ENCODE measurements at regions not wholly inside any gene's neighbourhood (a gene's known extent, or its start where the extent isn't known, plus 50 kb on each side); places are given as distances from the start of the nearest gene placed in this dataset.

DNA sequence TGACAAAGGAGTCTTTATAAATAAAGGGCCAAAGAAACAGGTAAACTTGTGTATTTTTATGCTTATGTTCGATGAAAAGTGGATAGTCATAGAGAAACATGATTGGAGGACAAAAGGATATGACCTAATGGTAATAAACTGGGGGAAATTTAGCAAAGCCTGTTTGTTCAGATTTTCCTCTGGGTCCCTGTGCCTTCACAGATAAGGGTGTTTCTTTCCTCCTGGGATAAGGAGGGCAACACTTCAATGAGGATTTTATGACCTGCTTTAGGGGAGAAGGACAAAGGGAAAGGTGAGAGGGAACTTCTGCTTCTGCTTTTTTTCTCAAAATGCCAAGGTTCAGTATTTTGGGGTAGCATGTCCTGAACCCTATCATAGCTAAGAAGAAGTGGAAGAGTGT lies 531.3 kb upstream of the ALCAM start:
- peaks cover 2% of the 10 kb centered on the region for H3K27me3 Mint-ChIP-seq (ENCODE audit: insufficient read depth)
- no peaks in the 10 kb centered on the region for H3K36me3 Mint-ChIP-seq (ENCODE audit: low read depth)
- H3K4me3 Mint-ChIP-seq: no peak overlapping the region
- H3K27ac Mint-ChIP-seq: no peak overlapping the region
- intact Hi-C loops (cut with micrococcal nuclease): no loop called here
- H3K9me3 Mint-ChIP-seq: no peaks in the 10 kb centered on the region
- H3K4me1 Mint-ChIP-seq (ENCODE audit: low read depth): no peaks in the 10 kb centered on the region
- no peak for DNase-seq (ENCODE audit: low spot score)

DNA sequence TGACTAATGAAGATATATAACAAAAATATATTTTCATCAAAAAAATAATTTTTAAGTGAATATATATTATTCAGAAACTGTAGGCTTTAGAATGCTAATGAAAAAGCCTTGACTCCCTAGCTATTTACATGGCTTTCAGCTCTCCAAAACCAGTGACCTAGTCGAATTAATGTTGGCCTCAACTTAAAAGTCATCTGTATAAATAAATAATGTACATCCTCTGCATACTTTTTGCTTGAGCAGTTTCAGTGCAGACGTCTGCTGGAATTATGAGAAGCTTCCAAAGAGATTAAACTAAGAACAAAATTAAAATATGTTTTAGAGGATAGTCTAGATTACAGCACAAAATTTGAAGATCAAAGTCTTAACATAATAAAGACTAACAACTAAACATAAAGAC lies 520.4 kb upstream of the ALCAM start:
- Mint-ChIP-seq H3K27me3 (ENCODE audit: insufficient read depth) (no peaks in the 10 kb centered on the region), H3K4me1 (ENCODE audit: low read depth) (no peaks in the 10 kb centered on the region), H3K36me3 (ENCODE audit: low read depth) (no peaks in the 10 kb centered on the region), H3K27ac (no peak overlapping the region), H3K4me3 (no peak overlapping the region), H3K9me3 (peaks cover 4% of the 10 kb centered on the region)
- intact Hi-C loops (cut with micrococcal nuclease): no loop called here
- no peak for DNase-seq (ENCODE audit: low spot score)

- H3K27me3 Mint-ChIP-seq (ENCODE audit: insufficient read depth): no peaks in the 10 kb centered on the region
- no peak overlapping the region for H3K4me3 Mint-ChIP-seq
- peaks cover 4% of the 10 kb centered on the region for H3K9me3 Mint-ChIP-seq
- H3K27ac Mint-ChIP-seq: no peak overlapping the region
- DNase-seq (ENCODE audit: low spot score): no peak
- intact Hi-C loops (cut with micrococcal nuclease): no loop called here
- H3K36me3 Mint-ChIP-seq (ENCODE audit: low read depth): no peaks in the 10 kb centered on the region
- H3K4me1 Mint-ChIP-seq (ENCODE audit: low read depth): no peaks in the 10 kb centered on the region
Measured at GRCh38 chr3:104849070-104849469, 517.6 kb upstream of the ALCAM start.

DNA sequence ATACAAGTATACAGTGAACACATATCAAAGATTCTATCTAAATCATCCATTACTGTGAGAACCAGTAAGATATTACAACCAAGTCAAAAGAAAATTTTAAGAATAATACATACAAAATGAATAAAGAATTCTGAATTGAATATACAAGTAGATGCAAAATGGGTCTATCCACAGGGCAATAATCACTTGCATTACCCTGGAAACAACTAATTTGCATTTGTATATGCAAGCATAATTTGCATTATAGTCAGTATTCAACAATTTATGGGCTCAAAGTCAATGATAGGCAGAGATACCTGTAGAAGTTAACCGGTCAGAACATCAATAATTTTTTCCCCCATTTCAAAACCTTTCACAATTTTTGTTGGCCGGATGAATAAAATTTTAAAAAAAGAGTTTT lies 512.2 kb upstream of the ALCAM start:
- Mint-ChIP-seq H3K4me1 (ENCODE audit: low read depth) (no peaks in the 10 kb centered on the region), H3K27ac (no peak overlapping the region), H3K4me3 (no peak overlapping the region), H3K36me3 (ENCODE audit: low read depth) (no peaks in the 10 kb centered on the region), H3K9me3 (no peaks in the 10 kb centered on the region), H3K27me3 (ENCODE audit: insufficient read depth) (no peaks in the 10 kb centered on the region)
- intact Hi-C loops (cut with micrococcal nuclease): no loop called here
- DNase-seq (ENCODE audit: low spot score): no peak

DNA sequence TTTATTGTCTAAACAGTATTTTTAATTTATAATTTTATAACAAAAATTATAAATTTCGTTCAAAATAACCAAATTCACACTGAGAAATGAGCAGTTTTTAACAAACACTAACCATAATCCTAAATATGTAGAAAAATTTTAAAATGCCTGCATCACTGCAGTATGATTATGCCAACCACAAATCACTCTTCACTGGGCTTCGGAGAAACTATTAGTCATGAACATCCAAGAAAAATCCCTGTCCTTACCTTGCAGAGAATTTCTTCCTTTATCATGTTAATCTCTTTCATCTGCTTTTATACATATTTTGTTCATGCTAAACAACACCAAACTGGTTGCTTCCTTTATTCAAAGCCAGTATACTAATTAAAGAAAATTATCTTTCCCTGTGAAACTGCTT lies 511.0 kb upstream of the ALCAM start:
- no peak for DNase-seq (ENCODE audit: low spot score)
- no peak overlapping the region for H3K27ac Mint-ChIP-seq
- H3K36me3 Mint-ChIP-seq (ENCODE audit: low read depth): no peaks in the 10 kb centered on the region
- H3K4me3 Mint-ChIP-seq: no peak overlapping the region
- intact Hi-C loops (cut with micrococcal nuclease): no loop called here
- no peaks in the 10 kb centered on the region for H3K9me3 Mint-ChIP-seq
- no peaks in the 10 kb centered on the region for H3K4me1 Mint-ChIP-seq (ENCODE audit: low read depth)
- H3K27me3 Mint-ChIP-seq (ENCODE audit: insufficient read depth): no peaks in the 10 kb centered on the region

- Mint-ChIP-seq H3K27me3 (ENCODE audit: insufficient read depth) (no peaks in the 10 kb centered on the region), H3K4me1 (ENCODE audit: low read depth) (no peaks in the 10 kb centered on the region), H3K9me3 (no peaks in the 10 kb centered on the region), H3K4me3 (no peak overlapping the region), H3K27ac (no peak overlapping the region), H3K36me3 (ENCODE audit: low read depth) (no peaks in the 10 kb centered on the region)
- intact Hi-C loops (cut with micrococcal nuclease): no loop called here
- DNase-seq (ENCODE audit: low spot score): no peak
Measured at GRCh38 chr3:104856741-104857140, 510.0 kb upstream of the ALCAM start.

DNA sequence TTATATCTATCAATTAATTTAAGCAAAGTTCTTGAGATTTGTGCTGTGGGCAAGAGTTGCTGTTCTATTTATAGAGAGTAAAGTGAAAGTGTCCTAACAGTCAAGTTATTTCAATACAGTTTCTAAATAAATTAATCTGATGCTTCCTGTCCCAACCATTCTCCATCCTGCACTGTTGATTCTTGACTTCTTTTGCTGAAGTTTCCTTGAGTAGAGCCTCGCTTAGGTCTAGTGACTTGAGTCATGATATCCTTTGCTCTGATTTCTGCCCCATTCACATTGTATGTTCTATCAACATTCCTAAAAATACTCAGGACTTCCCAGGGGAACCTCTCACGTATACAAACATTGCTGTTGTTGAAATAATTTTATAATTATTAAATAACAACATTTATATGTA lies 498.4 kb upstream of the ALCAM start:
- no peaks in the 10 kb centered on the region for H3K36me3 Mint-ChIP-seq (ENCODE audit: low read depth)
- H3K4me1 Mint-ChIP-seq (ENCODE audit: low read depth): no peaks in the 10 kb centered on the region
- intact Hi-C loops (cut with micrococcal nuclease): no loop called here
- no peak overlapping the region for H3K27ac Mint-ChIP-seq
- H3K27me3 Mint-ChIP-seq (ENCODE audit: insufficient read depth): no peaks in the 10 kb centered on the region
- H3K4me3 Mint-ChIP-seq: no peak overlapping the region
- no peaks in the 10 kb centered on the region for H3K9me3 Mint-ChIP-seq
- DNase-seq (ENCODE audit: low spot score): no peak

GRCh38 chr3:104870276-104870675 lies 496.4 kb upstream of the ALCAM start:
- H3K4me3 Mint-ChIP-seq: no peak overlapping the region
- no peak overlapping the region for H3K27ac Mint-ChIP-seq
- intact Hi-C loops (cut with micrococcal nuclease): no loop called here
- H3K36me3 Mint-ChIP-seq (ENCODE audit: low read depth): no peaks in the 10 kb centered on the region
- no peak for DNase-seq (ENCODE audit: low spot score)
- H3K27me3 Mint-ChIP-seq (ENCODE audit: insufficient read depth): no peaks in the 10 kb centered on the region
- H3K9me3 Mint-ChIP-seq: no peaks in the 10 kb centered on the region
- H3K4me1 Mint-ChIP-seq (ENCODE audit: low read depth): no peaks in the 10 kb centered on the region

DNA sequence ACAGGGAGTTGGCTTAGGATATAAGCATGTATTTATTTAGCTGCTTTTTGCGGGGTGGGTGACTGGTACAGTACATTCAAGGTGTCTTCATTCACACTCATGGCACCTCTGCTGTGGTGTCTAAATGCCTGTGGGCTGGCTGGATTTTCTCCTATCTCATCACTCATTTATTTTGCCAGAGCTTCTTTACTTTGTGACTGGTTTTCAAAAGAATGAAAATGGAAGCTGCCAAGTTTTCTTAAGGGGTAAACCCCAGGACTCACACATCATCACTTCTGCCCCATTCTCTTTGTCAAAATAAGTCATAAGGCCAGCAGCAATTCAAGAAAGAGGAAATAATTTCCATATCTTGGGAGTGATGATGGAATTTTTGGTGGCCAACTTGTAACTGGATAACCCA lies 493.4 kb upstream of the ALCAM start:
- no peak overlapping the region for H3K27ac Mint-ChIP-seq
- H3K4me3 Mint-ChIP-seq: no peak overlapping the region
- no peak for DNase-seq (ENCODE audit: low spot score)
- no peaks in the 10 kb centered on the region for H3K36me3 Mint-ChIP-seq (ENCODE audit: low read depth)
- intact Hi-C loops (cut with micrococcal nuclease): no loop called here
- no peaks in the 10 kb centered on the region for H3K4me1 Mint-ChIP-seq (ENCODE audit: low read depth)
- H3K27me3 Mint-ChIP-seq (ENCODE audit: insufficient read depth): no peaks in the 10 kb centered on the region
- no peaks in the 10 kb centered on the region for H3K9me3 Mint-ChIP-seq

- intact Hi-C loops (cut with micrococcal nuclease): no loop called here
- no peak overlapping the region for H3K4me3 Mint-ChIP-seq
- no peak for DNase-seq (ENCODE audit: low spot score)
Measured at GRCh38 chr3:104878395-104878794, 488.3 kb upstream of the ALCAM start.

GRCh38 chr3:104879919-104880318 lies 486.8 kb upstream of the ALCAM start:
- H3K9me3 Mint-ChIP-seq: no peaks in the 10 kb centered on the region
- intact Hi-C loops (cut with micrococcal nuclease): no loop called here
- H3K27ac Mint-ChIP-seq: no peak overlapping the region
- no peaks in the 10 kb centered on the region for H3K36me3 Mint-ChIP-seq (ENCODE audit: low read depth)
- no peaks in the 10 kb centered on the region for H3K27me3 Mint-ChIP-seq (ENCODE audit: insufficient read depth)
- H3K4me1 Mint-ChIP-seq (ENCODE audit: low read depth): no peaks in the 10 kb centered on the region
- no peak overlapping the region for H3K4me3 Mint-ChIP-seq
- DNase-seq (ENCODE audit: low spot score): no peak

More at GRCh38 chr3:104878395-104878794, 488.3 kb upstream of the ALCAM start:
- Mint-ChIP-seq H3K36me3 (ENCODE audit: low read depth) (no peaks in the 10 kb centered on the region), H3K9me3 (no peaks in the 10 kb centered on the region), H3K27ac (no peak overlapping the region), H3K4me1 (ENCODE audit: low read depth) (no peaks in the 10 kb centered on the region), H3K27me3 (ENCODE audit: insufficient read depth) (no peaks in the 10 kb centered on the region)

GRCh38 chr3:104885214-104885814 lies 481.4 kb upstream of the ALCAM start:
- intact Hi-C loops (cut with micrococcal nuclease): no loop called here
- H3K36me3 Mint-ChIP-seq (ENCODE audit: low read depth): no peaks in the 10 kb centered on the region
- no peaks in the 10 kb centered on the region for H3K4me1 Mint-ChIP-seq (ENCODE audit: low read depth)
- H3K4me3 Mint-ChIP-seq: no peak overlapping the region
- DNase-seq (ENCODE audit: low spot score): no peak
- H3K27ac Mint-ChIP-seq: no peak overlapping the region
- no peaks in the 10 kb centered on the region for H3K9me3 Mint-ChIP-seq
- H3K27me3 Mint-ChIP-seq (ENCODE audit: insufficient read depth): no peaks in the 10 kb centered on the region

GRCh38 chr3:104886220-104886995 lies 480.3 kb upstream of the ALCAM start:
- H3K27ac Mint-ChIP-seq: no peak overlapping the region
- no peaks in the 10 kb centered on the region for H3K9me3 Mint-ChIP-seq
- H3K4me3 Mint-ChIP-seq: no peak overlapping the region

GRCh38 chr3:104887069-104887468 lies 479.6 kb upstream of the ALCAM start:
- no peaks in the 10 kb centered on the region for H3K4me1 Mint-ChIP-seq (ENCODE audit: low read depth)
- no peak for DNase-seq (ENCODE audit: low spot score)
- H3K4me3 Mint-ChIP-seq: no peak overlapping the region
- intact Hi-C loops (cut with micrococcal nuclease): no loop called here
- no peaks in the 10 kb centered on the region for H3K9me3 Mint-ChIP-seq
- no peaks in the 10 kb centered on the region for H3K27me3 Mint-ChIP-seq (ENCODE audit: insufficient read depth)
- H3K36me3 Mint-ChIP-seq (ENCODE audit: low read depth): no peaks in the 10 kb centered on the region
- H3K27ac Mint-ChIP-seq: no peak overlapping the region

More at GRCh38 chr3:104886220-104886995, 480.3 kb upstream of the ALCAM start:
- intact Hi-C loops (cut with micrococcal nuclease): no loop called here
- H3K4me1 Mint-ChIP-seq (ENCODE audit: low read depth): no peaks in the 10 kb centered on the region
- no peaks in the 10 kb centered on the region for H3K27me3 Mint-ChIP-seq (ENCODE audit: insufficient read depth)
- DNase-seq (ENCODE audit: low spot score): no peak
- no peaks in the 10 kb centered on the region for H3K36me3 Mint-ChIP-seq (ENCODE audit: low read depth)
